Neural cell (in vitro differentiated cells): ENCODE measurements at regions not wholly inside any gene's neighbourhood (a gene's known extent, or its start where the extent isn't known, plus 50 kb on each side); places are given as distances from the start of the nearest gene placed in this dataset.

Source experiments
- EP300 ChIP-seq: fragments of 450-650 bp; conservative IDR thresholded peaks from 2 replicates; pipeline ENCODE4 v1.6.1; 2014; ENCODE audit warnings: antibody characterized with exemption, mild to moderate bottlenecking, moderate library complexity; ENCODE audit not compliant: poor library complexity, severe bottlenecking
- MXI1 ChIP-seq: fragments of 450-650 bp; conservative IDR thresholded peaks from 2 replicates; pipeline ENCODE4 v1.6.1; 2014; ENCODE audit warnings: antibody characterized with exemption, mild to moderate bottlenecking; ENCODE audit not compliant: poor library complexity, severe bottlenecking
- TAF1 ChIP-seq: IDR thresholded peaks from 2 replicates; pipeline ENCODE4 v1.6.1; 2012; ENCODE audit warnings: low read depth
- TF ChIP-seq, protein P1 (sequence below): fragments of 450-650 bp; IDR thresholded peaks from 2 replicates; pipeline ENCODE4 v1.5.1; 2014; ENCODE audit warnings: antibody characterized with exemption, mild to moderate bottlenecking, moderate library complexity; ENCODE audit not compliant: poor library complexity, severe bottlenecking
- TF ChIP-seq, protein P2 (sequence below): IDR thresholded peaks from 2 replicates; pipeline ENCODE4 v1.6.1; 2012; ENCODE audit warnings: borderline replicate concordance

DNA sequence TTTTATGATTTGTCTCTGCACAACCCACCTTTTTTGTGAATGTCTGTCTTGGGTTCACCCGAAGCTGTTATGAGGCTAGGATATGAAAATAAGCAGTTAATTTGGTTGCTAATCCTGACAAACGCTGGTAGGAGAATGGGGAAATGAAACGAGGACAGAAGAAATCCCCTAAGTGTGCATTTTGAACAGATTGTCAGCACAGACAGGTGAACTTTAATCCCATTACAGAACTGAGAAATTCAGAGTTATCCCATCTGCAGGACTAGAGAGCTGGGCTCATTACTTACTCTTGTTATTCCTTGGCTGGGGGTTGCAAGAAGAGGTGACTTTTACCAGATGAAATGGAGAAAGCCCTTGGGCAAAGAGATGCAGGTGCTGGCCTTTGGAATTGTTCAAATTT lies 123.3 kb upstream of the NYAP2 start:
- TF ChIP-seq, protein P1, sequence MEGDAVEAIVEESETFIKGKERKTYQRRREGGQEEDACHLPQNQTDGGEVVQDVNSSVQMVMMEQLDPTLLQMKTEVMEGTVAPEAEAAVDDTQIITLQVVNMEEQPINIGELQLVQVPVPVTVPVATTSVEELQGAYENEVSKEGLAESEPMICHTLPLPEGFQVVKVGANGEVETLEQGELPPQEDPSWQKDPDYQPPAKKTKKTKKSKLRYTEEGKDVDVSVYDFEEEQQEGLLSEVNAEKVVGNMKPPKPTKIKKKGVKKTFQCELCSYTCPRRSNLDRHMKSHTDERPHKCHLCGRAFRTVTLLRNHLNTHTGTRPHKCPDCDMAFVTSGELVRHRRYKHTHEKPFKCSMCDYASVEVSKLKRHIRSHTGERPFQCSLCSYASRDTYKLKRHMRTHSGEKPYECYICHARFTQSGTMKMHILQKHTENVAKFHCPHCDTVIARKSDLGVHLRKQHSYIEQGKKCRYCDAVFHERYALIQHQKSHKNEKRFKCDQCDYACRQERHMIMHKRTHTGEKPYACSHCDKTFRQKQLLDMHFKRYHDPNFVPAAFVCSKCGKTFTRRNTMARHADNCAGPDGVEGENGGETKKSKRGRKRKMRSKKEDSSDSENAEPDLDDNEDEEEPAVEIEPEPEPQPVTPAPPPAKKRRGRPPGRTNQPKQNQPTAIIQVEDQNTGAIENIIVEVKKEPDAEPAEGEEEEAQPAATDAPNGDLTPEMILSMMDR = no peak
- no peak for TF ChIP-seq EP300
- no peak for TF ChIP-seq TAF1
- TF ChIP-seq MXI1 = no peak
- TF ChIP-seq, protein P2, sequence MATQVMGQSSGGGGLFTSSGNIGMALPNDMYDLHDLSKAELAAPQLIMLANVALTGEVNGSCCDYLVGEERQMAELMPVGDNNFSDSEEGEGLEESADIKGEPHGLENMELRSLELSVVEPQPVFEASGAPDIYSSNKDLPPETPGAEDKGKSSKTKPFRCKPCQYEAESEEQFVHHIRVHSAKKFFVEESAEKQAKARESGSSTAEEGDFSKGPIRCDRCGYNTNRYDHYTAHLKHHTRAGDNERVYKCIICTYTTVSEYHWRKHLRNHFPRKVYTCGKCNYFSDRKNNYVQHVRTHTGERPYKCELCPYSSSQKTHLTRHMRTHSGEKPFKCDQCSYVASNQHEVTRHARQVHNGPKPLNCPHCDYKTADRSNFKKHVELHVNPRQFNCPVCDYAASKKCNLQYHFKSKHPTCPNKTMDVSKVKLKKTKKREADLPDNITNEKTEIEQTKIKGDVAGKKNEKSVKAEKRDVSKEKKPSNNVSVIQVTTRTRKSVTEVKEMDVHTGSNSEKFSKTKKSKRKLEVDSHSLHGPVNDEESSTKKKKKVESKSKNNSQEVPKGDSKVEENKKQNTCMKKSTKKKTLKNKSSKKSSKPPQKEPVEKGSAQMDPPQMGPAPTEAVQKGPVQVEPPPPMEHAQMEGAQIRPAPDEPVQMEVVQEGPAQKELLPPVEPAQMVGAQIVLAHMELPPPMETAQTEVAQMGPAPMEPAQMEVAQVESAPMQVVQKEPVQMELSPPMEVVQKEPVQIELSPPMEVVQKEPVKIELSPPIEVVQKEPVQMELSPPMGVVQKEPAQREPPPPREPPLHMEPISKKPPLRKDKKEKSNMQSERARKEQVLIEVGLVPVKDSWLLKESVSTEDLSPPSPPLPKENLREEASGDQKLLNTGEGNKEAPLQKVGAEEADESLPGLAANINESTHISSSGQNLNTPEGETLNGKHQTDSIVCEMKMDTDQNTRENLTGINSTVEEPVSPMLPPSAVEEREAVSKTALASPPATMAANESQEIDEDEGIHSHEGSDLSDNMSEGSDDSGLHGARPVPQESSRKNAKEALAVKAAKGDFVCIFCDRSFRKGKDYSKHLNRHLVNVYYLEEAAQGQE = no peak
